ENCODE measurements at regions not wholly inside any gene's neighbourhood (a gene's known extent, or its start where the extent isn't known, plus 50 kb on each side); places are given as distances from the start of the nearest gene placed in this dataset.
"Not testable (repeated sequence)": the region's sequence is repeated elsewhere in the genome, so short reads cannot be mapped to it uniquely, and the experiment has no call there.

- TF ChIP-seq CTCF (IDR thresholded peaks at IDR 0.05; ENCODE audit: insufficient read depth, low read length, missing control alignments) = no peak
- H3K4me3 ChIP-seq (ENCODE audit: low read depth, low read length) = no peak overlapping the region
- DNase-seq (ENCODE audit: low read depth, low spot score) = no peak
- POLR2A ChIA-PET = no interaction called here
- CTCF ChIA-PET = no interaction called here
Measured at GRCh38 chr1:61028136-61028535, 54.2 kb upstream of the NFIA start.

- DNase-seq (ENCODE audit: low read depth, low spot score); POLR2A ChIA-PET; H3K4me3 ChIP-seq (ENCODE audit: low read depth, low read length): not testable (repeated sequence)
- CTCF ChIA-PET = interaction anchor here (1.1 kb wide), 1 partner anchor 32 kb away, joined by 3 read pairs; no protein-coding TSS in a partner anchor
Measured at GRCh38 chr1:61018068-61018467, 64.3 kb upstream of the NFIA start.

- TF ChIP-seq CTCF (IDR thresholded peaks at IDR 0.05; ENCODE audit: insufficient read depth, low read length, missing control alignments) = no peak
- no peak overlapping the region for H3K4me3 ChIP-seq (ENCODE audit: low read depth, low read length)
- DNase-seq (ENCODE audit: low read depth, low spot score) = no peak
- ChIA-PET CTCF (no interaction called here), POLR2A (no interaction called here)
Measured at GRCh38 chr1:61017651-61018050, 64.7 kb upstream of the NFIA start.

GRCh38 chr1:61013946-61014667, 68.3 kb upstream of the NFIA start:
- no peak for TF ChIP-seq CTCF (IDR thresholded peaks at IDR 0.05; ENCODE audit: insufficient read depth, low read length, missing control alignments)
- CTCF ChIA-PET = interaction anchor here (1.7 kb wide), 1 partner anchor 35 kb away, joined by 4 read pairs; no protein-coding TSS in a partner anchor
- no peak overlapping the region for H3K4me3 ChIP-seq (ENCODE audit: low read depth, low read length)
- POLR2A ChIA-PET = interaction anchor here (0.6 kb wide), 1 partner anchor 368 kb away, joined by 3 read pairs; no protein-coding TSS in a partner anchor
- DNase-seq (ENCODE audit: low read depth, low spot score) = no peak

GRCh38 chr1:61013189-61013945, 69.0 kb upstream of the NFIA start:
- no peak for DNase-seq (ENCODE audit: low read depth, low spot score)
- no peak for TF ChIP-seq CTCF (IDR thresholded peaks at IDR 0.05; ENCODE audit: insufficient read depth, low read length, missing control alignments)
- CTCF ChIA-PET = no interaction called here
- no peak overlapping the region for H3K4me3 ChIP-seq (ENCODE audit: low read depth, low read length)
- POLR2A ChIA-PET = no interaction called here

GRCh38 chr1:61012341-61012761, 70.0 kb upstream of the NFIA start:
- ChIA-PET CTCF (no interaction called here), POLR2A (no interaction called here)
- no peak overlapping the region for H3K4me3 ChIP-seq (ENCODE audit: low read depth, low read length)
- no peak for TF ChIP-seq CTCF (IDR thresholded peaks at IDR 0.05; ENCODE audit: insufficient read depth, low read length, missing control alignments)
- no peak for DNase-seq (ENCODE audit: low read depth, low spot score)
